Mammary epithelial cell (primary cell): ENCODE measurements at regions not wholly inside any gene's neighbourhood (a gene's known extent, or its start where the extent isn't known, plus 50 kb on each side); places are given as distances from the start of the nearest gene placed in this dataset.

Experiments
- CTCF ChIP-seq, 2 donors: IDR thresholded peaks in 1 of 2; conservative IDR thresholded peaks in 1 of 2; 2 replicates each; pipeline ENCODE4 v1.5.1; 2011 to 2012; ENCODE audit warnings: inconsistent platforms in 2 of 2, low read length in 2 of 2, mild to moderate bottlenecking in 2 of 2, control low read depth in 1 of 2, low read depth in 1 of 2; ENCODE audit not compliant: insufficient read depth in 1 of 2; ENCODE audit errors: extremely low read depth in 1 of 2
- EZH2 ChIP-seq: IDR thresholded peaks from 2 replicates; pipeline ENCODE4 v1.6.1; 2012; ENCODE audit warnings: low read length, inconsistent platforms, borderline replicate concordance

DNA sequence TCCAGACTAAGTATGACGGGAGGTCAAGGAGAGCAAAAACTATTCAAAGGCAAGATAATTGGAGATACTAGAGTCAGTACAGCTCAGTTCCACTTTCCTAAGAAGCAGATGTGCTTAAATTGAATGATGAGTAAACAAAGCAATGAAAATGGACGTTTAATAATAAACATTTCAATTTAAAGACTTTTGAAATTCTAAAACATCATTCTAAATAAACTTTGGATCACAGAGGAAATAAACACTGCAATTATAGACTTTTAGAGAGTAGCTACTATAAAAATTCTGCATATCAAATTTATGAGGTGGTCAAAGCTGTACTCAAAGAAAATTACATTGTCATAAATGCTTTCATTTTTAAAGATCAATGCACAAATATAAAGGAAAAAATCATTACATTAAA is 418.3 kb downstream of the GPAM start:
- no peak for TF ChIP-seq CTCF (conservative IDR thresholded peaks at IDR 0.05 in 1 of 2, IDR thresholded peaks at IDR 0.05 in 1 of 2; ENCODE audit: extremely low read depth in 1 of 2, insufficient read depth in 1 of 2, low read depth in 1 of 2, low read length in 2 of 2)
- no peak for TF ChIP-seq EZH2
